OCI-LY1 (cell line): ENCODE measurements at regions not wholly inside any gene's neighbourhood (a gene's known extent, or its start where the extent isn't known, plus 50 kb on each side); places are given as distances from the start of the nearest gene placed in this dataset.

Experiments
- H2AFZ ChIP-seq: fragments of 200-600 bp; sonication (generic), shearing (Covaris generic); 2 replicates; pipeline ENCODE4 v1.6.0; 2014; ENCODE audit warnings: antibody characterized with exemption, mild to moderate bottlenecking, low read length
- H3F3A ChIP-seq: fragments of 200-600 bp; sonication (generic), shearing (Covaris generic); 2 replicates; pipeline ENCODE4 v1.6.0; 2014; ENCODE audit warnings: mild to moderate bottlenecking, antibody characterized with exemption, low read length, moderate library complexity; ENCODE audit not compliant: insufficient read depth
- H3K27ac ChIP-seq: fragments of 200-600 bp; sonication (generic); 2 replicates; pipeline ENCODE4 v1.5.1; 2014; ENCODE audit warnings: low read length, mixed run types, mild to moderate bottlenecking, low read depth; ENCODE audit not compliant: poor library complexity, severe bottlenecking
- H3K27me3 ChIP-seq: fragments of 200-600 bp; sonication (generic); 2 replicates; pipeline ENCODE4 v1.6.0; 2014; ENCODE audit warnings: antibody characterized with exemption, mild to moderate bottlenecking, low read length, moderate library complexity; ENCODE audit not compliant: insufficient read depth
- H3K36me3 ChIP-seq: fragments of 200-600 bp; sonication (generic); 2 replicates; pipeline ENCODE4 v1.6.1; 2014; ENCODE audit warnings: mild to moderate bottlenecking, antibody characterized with exemption, low read length, moderate library complexity, mixed read lengths; ENCODE audit not compliant: insufficient read depth
- H3K4me1 ChIP-seq: fragments of 200-600 bp; sonication (generic); 2 replicates; pipeline ENCODE4 v1.5.1; 2014; ENCODE audit warnings: mild to moderate bottlenecking, low read length, moderate library complexity; ENCODE audit not compliant: insufficient read depth, severe bottlenecking
- H3K4me2 ChIP-seq: fragments of 200-600 bp; sonication (generic), shearing (Covaris generic); 2 replicates; pipeline ENCODE4 v1.6.1; 2014; ENCODE audit warnings: low read length
- H3K4me3 ChIP-seq: fragments of 200-600 bp; sonication (generic); 2 replicates; pipeline ENCODE4 v1.5.1; 2014; ENCODE audit warnings: low read length, low read depth, mild to moderate bottlenecking, mixed read lengths; ENCODE audit not compliant: poor library complexity, severe bottlenecking
- H3K79me2 ChIP-seq: fragments of 200-600 bp; shearing (Covaris generic); 2 replicates; pipeline ENCODE4 v1.6.1; 2016; ENCODE audit warnings: mixed run types, low read length, mixed read lengths; ENCODE audit not compliant: insufficient read depth
- H3K9ac ChIP-seq: fragments of 200-600 bp; sonication (generic), shearing (Covaris generic); 2 replicates; pipeline ENCODE4 v1.6.1; 2014; ENCODE audit warnings: mild to moderate bottlenecking, low read length, mixed read lengths
- H3K9me2 ChIP-seq: fragments of 200-600 bp; sonication (generic), shearing (Covaris generic); 2 replicates; pipeline ENCODE4 v1.6.1; 2014; ENCODE audit warnings: low read depth, mild to moderate bottlenecking, low read length, mixed read lengths
- H3K9me3 ChIP-seq: fragments of 200-600 bp; shearing (Covaris generic); 2 replicates; pipeline ENCODE4 v1.6.1; 2014; ENCODE audit warnings: low read length, mixed read lengths
- H4K20me1 ChIP-seq: fragments of 200-600 bp; sonication (generic), shearing (Covaris generic); 2 replicates; pipeline ENCODE4 v1.6.0; 2016; ENCODE audit warnings: mild to moderate bottlenecking, low read length; ENCODE audit not compliant: insufficient read depth
- EZH2 ChIP-seq: fragments of 200-600 bp; sonication (generic), shearing (Covaris generic); IDR thresholded peaks from 2 replicates; pipeline ENCODE4 v1.8.0; 2017; ENCODE audit warnings: borderline replicate concordance, mixed run types, mild to moderate bottlenecking, antibody characterized with exemption, low read length, moderate library complexity, mixed read lengths
- TF ChIP-seq, protein P1 (sequence below): fragments of 200-600 bp; sonication (generic), shearing (Covaris generic); IDR thresholded peaks from 2 replicates; pipeline ENCODE4 v1.5.1; 2017; ENCODE audit warnings: mild to moderate bottlenecking, antibody characterized with exemption, low read length, moderate library complexity, mixed read lengths

DNA sequence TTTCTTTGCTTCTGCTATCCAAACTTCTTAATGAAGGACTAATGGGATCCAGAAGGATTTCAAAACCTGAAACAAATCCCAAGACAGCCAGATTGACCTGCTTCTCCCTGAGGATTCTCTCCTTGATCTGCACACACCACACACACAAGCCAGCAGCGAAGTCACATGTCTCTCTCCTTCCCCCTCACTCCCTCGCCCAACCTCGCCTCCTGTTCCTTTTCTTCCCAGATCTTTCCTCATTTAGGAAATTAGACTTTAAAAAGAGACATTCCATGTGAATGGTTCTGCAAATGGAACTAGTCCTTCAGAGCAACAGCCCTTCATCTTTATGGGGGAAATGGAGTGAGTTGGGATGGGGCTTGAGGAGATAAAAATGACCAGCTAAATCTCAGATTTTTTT lies 639.1 kb upstream of the SETBP1 start:
- H3K79me2 ChIP-seq = no peaks in the 10 kb centered on the region
- no peak overlapping the region for H3K4me3 ChIP-seq
- H3K9me3 ChIP-seq = no peaks in the 10 kb centered on the region
- H3K9me2 ChIP-seq = no peaks in the 10 kb centered on the region
- no peaks in the 10 kb centered on the region; the same call in 1 of the 2 replicates for H3K27me3 ChIP-seq
- TF ChIP-seq, protein P1, sequence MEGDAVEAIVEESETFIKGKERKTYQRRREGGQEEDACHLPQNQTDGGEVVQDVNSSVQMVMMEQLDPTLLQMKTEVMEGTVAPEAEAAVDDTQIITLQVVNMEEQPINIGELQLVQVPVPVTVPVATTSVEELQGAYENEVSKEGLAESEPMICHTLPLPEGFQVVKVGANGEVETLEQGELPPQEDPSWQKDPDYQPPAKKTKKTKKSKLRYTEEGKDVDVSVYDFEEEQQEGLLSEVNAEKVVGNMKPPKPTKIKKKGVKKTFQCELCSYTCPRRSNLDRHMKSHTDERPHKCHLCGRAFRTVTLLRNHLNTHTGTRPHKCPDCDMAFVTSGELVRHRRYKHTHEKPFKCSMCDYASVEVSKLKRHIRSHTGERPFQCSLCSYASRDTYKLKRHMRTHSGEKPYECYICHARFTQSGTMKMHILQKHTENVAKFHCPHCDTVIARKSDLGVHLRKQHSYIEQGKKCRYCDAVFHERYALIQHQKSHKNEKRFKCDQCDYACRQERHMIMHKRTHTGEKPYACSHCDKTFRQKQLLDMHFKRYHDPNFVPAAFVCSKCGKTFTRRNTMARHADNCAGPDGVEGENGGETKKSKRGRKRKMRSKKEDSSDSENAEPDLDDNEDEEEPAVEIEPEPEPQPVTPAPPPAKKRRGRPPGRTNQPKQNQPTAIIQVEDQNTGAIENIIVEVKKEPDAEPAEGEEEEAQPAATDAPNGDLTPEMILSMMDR = no peak
- no peak for TF ChIP-seq EZH2
- H3K9ac ChIP-seq = no peak overlapping the region
- no peaks in the 10 kb centered on the region for H3K4me1 ChIP-seq
- no peak overlapping the region for H2AFZ ChIP-seq
- no peaks in the 10 kb centered on the region for H3K36me3 ChIP-seq
- no peak overlapping the region for H3K4me2 ChIP-seq
- H4K20me1 ChIP-seq = no peaks in the 10 kb centered on the region
- H3F3A ChIP-seq = no peaks in the 10 kb centered on the region
- no peak overlapping the region for H3K27ac ChIP-seq

DNA sequence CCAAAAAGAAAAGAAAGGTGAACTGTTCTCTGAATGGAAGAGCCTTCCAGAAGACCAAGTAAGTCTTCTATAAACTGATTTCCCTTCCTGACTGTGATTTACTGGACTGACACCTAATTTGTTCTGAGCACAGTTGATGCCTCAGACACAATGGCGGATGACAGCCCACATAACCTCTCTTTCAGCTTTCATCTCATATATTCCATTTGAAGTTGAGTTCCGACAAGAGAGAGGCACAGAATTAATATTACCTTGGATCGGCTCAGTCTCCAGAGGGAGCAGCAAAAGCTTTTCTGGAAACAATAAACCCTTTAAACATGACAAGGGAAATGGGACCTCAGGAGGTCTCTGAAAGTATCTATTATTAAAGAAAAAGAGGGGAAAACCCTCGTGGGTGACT lies 638.7 kb upstream of the SETBP1 start:
- H3F3A ChIP-seq = no peaks in the 10 kb centered on the region
- no peaks in the 10 kb centered on the region for H3K9me2 ChIP-seq
- H3K4me3 ChIP-seq = no peak overlapping the region
- no peak overlapping the region for H3K4me2 ChIP-seq
- H3K9me3 ChIP-seq = no peaks in the 10 kb centered on the region
- H3K27ac ChIP-seq = no peak overlapping the region
- TF ChIP-seq EZH2 = no peak
- TF ChIP-seq, protein P1 = no peak
- H3K4me1 ChIP-seq = no peaks in the 10 kb centered on the region
- no peak overlapping the region for H3K9ac ChIP-seq
- H2AFZ ChIP-seq = no peak overlapping the region
- H3K36me3 ChIP-seq = no peaks in the 10 kb centered on the region
- H3K79me2 ChIP-seq = no peaks in the 10 kb centered on the region
- H4K20me1 ChIP-seq = no peaks in the 10 kb centered on the region
- H3K27me3 ChIP-seq = no peaks in the 10 kb centered on the region; the same call in 1 of the 2 replicates

DNA sequence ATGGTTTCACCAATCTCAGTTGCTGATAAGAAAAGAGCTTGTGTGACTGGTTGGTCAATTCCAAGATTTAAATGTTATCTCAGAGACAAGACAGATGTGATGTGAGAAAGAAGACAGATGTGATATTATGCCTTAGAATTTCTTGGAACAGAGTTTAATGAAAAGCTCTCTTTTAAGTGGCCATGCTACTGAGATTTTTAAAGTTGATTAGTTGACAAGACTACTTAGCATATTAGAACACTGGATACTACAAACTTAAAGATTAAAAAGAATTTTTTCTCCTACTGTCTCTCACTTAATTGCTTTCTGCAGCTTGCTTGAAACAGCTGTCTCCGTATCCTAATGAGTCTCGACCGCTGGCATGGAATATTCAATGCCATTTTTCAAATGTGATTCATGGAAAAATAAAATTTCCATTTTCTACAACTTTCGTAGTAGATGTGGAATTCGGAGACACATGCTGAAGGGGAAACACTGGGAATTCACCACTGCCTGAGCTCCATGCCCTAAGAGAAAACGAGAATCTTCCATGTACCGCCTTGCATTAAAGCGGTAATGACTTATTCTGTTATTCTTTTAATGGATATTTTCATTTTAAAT lies 634.2 kb upstream of the SETBP1 start:
- TF ChIP-seq, protein P1 = no peak
- no peak for TF ChIP-seq EZH2
- Histone ChIP-seq H3K9ac (no peak overlapping the region), H4K20me1 (no peaks in the 10 kb centered on the region), H3K79me2 (no peaks in the 10 kb centered on the region), H3K27ac (no peak overlapping the region), H3F3A (no peaks in the 10 kb centered on the region), H3K27me3 (no peaks in the 10 kb centered on the region; the same call in 1 of the 2 replicates), H2AFZ (no peak overlapping the region), H3K4me2 (no peak overlapping the region), H3K4me1 (no peaks in the 10 kb centered on the region), H3K36me3 (no peaks in the 10 kb centered on the region), H3K9me3 (no peaks in the 10 kb centered on the region), H3K4me3 (no peak overlapping the region), H3K9me2 (no peaks in the 10 kb centered on the region)
